ENCODE measurements at regions not wholly inside any gene's neighbourhood (a gene's known extent, or its start where the extent isn't known, plus 50 kb on each side); places are given as distances from the start of the nearest gene placed in this dataset.

DNA sequence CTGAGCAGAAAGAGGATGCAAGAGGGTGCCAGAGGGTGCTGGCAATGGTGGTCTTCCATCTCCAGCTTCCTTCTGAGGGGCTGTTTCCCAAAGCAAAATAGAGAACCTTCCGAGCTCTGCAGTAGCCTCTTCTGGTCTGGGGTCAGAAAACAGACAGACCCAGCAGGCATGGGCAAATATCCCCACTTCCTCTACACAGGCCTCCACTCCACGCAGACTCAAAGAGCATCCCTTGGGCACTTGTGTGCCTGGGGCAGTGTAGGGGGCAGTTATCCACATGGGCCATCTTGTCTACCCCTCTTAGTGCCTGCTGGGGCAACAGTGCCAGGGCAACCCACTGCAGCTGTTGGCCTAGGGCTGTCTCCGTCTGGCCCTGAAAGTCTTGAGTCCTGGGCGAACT is 231.9 kb downstream of the TTC8 start (continued):
- TF ChIP-seq, protein P1, sequence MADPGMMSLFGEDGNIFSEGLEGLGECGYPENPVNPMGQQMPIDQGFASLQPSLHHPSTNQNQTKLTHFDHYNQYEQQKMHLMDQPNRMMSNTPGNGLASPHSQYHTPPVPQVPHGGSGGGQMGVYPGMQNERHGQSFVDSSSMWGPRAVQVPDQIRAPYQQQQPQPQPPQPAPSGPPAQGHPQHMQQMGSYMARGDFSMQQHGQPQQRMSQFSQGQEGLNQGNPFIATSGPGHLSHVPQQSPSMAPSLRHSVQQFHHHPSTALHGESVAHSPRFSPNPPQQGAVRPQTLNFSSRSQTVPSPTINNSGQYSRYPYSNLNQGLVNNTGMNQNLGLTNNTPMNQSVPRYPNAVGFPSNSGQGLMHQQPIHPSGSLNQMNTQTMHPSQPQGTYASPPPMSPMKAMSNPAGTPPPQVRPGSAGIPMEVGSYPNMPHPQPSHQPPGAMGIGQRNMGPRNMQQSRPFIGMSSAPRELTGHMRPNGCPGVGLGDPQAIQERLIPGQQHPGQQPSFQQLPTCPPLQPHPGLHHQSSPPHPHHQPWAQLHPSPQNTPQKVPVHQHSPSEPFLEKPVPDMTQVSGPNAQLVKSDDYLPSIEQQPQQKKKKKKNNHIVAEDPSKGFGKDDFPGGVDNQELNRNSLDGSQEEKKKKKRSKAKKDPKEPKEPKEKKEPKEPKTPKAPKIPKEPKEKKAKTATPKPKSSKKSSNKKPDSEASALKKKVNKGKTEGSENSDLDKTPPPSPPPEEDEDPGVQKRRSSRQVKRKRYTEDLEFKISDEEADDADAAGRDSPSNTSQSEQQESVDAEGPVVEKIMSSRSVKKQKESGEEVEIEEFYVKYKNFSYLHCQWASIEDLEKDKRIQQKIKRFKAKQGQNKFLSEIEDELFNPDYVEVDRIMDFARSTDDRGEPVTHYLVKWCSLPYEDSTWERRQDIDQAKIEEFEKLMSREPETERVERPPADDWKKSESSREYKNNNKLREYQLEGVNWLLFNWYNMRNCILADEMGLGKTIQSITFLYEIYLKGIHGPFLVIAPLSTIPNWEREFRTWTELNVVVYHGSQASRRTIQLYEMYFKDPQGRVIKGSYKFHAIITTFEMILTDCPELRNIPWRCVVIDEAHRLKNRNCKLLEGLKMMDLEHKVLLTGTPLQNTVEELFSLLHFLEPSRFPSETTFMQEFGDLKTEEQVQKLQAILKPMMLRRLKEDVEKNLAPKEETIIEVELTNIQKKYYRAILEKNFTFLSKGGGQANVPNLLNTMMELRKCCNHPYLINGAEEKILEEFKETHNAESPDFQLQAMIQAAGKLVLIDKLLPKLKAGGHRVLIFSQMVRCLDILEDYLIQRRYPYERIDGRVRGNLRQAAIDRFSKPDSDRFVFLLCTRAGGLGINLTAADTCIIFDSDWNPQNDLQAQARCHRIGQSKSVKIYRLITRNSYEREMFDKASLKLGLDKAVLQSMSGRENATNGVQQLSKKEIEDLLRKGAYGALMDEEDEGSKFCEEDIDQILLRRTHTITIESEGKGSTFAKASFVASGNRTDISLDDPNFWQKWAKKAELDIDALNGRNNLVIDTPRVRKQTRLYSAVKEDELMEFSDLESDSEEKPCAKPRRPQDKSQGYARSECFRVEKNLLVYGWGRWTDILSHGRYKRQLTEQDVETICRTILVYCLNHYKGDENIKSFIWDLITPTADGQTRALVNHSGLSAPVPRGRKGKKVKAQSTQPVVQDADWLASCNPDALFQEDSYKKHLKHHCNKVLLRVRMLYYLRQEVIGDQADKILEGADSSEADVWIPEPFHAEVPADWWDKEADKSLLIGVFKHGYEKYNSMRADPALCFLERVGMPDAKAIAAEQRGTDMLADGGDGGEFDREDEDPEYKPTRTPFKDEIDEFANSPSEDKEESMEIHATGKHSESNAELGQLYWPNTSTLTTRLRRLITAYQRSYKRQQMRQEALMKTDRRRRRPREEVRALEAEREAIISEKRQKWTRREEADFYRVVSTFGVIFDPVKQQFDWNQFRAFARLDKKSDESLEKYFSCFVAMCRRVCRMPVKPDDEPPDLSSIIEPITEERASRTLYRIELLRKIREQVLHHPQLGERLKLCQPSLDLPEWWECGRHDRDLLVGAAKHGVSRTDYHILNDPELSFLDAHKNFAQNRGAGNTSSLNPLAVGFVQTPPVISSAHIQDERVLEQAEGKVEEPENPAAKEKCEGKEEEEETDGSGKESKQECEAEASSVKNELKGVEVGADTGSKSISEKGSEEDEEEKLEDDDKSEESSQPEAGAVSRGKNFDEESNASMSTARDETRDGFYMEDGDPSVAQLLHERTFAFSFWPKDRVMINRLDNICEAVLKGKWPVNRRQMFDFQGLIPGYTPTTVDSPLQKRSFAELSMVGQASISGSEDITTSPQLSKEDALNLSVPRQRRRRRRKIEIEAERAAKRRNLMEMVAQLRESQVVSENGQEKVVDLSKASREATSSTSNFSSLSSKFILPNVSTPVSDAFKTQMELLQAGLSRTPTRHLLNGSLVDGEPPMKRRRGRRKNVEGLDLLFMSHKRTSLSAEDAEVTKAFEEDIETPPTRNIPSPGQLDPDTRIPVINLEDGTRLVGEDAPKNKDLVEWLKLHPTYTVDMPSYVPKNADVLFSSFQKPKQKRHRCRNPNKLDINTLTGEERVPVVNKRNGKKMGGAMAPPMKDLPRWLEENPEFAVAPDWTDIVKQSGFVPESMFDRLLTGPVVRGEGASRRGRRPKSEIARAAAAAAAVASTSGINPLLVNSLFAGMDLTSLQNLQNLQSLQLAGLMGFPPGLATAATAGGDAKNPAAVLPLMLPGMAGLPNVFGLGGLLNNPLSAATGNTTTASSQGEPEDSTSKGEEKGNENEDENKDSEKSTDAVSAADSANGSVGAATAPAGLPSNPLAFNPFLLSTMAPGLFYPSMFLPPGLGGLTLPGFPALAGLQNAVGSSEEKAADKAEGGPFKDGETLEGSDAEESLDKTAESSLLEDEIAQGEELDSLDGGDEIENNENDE (IDR thresholded peaks at IDR 0.05; ENCODE audit: insufficient replicate concordance, low read length), result no peak
- no peak for TF ChIP-seq JUND (IDR thresholded peaks at IDR 0.05; ENCODE audit: low read length)
- no peak for TF ChIP-seq EGR1 (IDR thresholded peaks at IDR 0.05; ENCODE audit: borderline replicate concordance, low read depth, low read length)
- no peak for TF ChIP-seq FOSL1 (IDR thresholded peaks at IDR 0.05; ENCODE audit: insufficient read depth, low read depth, low read length)

Measured in H1 (cell line).